Activated naive CD4-positive, alpha-beta T cell treated with anti-CD3 and anti-CD28 coated beads, Interleukin-2, amount 50 U/mL, for 24 hours (primary cell): ENCODE measurements at regions not wholly inside any gene's neighbourhood (a gene's known extent, or its start where the extent isn't known, plus 50 kb on each side); places are given as distances from the start of the nearest gene placed in this dataset.

ENCODE experiments used
- H3K27ac Mint-ChIP-seq: one replicate; pipeline ENCODE4 v1.8.0; 2021; ENCODE audit warnings: mild to moderate bottlenecking, mixed read lengths
- H3K27me3 Mint-ChIP-seq: one replicate; pipeline ENCODE4 v1.8.0; 2021; ENCODE audit warnings: mixed read lengths
- H3K36me3 Mint-ChIP-seq: one replicate; pipeline ENCODE4 v1.8.0; 2021; ENCODE audit warnings: mixed read lengths
- H3K4me1 Mint-ChIP-seq: one replicate; pipeline ENCODE4 v1.8.0; 2021; ENCODE audit warnings: mixed read lengths
- H3K4me3 Mint-ChIP-seq: one replicate; pipeline ENCODE4 v1.8.0; 2021; ENCODE audit warnings: mild to moderate bottlenecking, mixed read lengths
- H3K9me3 Mint-ChIP-seq: one replicate; pipeline ENCODE4 v1.8.0; 2021; ENCODE audit warnings: mixed read lengths

- Mint-ChIP-seq H3K4me1 (no peaks in the 10 kb centered on the region), H3K9me3 (no peaks in the 10 kb centered on the region), H3K36me3 (no peaks in the 10 kb centered on the region), H3K4me3 (no peak overlapping the region), H3K27me3 (peaks cover 5% of the 10 kb centered on the region), H3K27ac (no peak overlapping the region)
Observed at GRCh38 chr12:90172524-90172923, 463.9 kb upstream of the ATP2B1 start.

- H3K4me3 Mint-ChIP-seq, result no peak overlapping the region
- H3K27ac Mint-ChIP-seq, result peak overlapping the region; percentile 48
- H3K4me1 Mint-ChIP-seq, result no peaks in the 10 kb centered on the region
- H3K27me3 Mint-ChIP-seq, result peaks cover 5% of the 10 kb centered on the region
- no peaks in the 10 kb centered on the region for H3K9me3 Mint-ChIP-seq
- no peaks in the 10 kb centered on the region for H3K36me3 Mint-ChIP-seq
Observed at GRCh38 chr12:90170740-90171139, 462.1 kb upstream of the ATP2B1 start.

- Mint-ChIP-seq H3K4me1 (no peaks in the 10 kb centered on the region), H3K36me3 (no peaks in the 10 kb centered on the region), H3K27me3 (no peaks in the 10 kb centered on the region), H3K4me3 (no peak overlapping the region), H3K9me3 (no peaks in the 10 kb centered on the region), H3K27ac (no peak overlapping the region)
Observed at GRCh38 chr12:90167518-90168208, 459.0 kb upstream of the ATP2B1 start.

GRCh38 chr12:90166671-90167070, 458.0 kb upstream of the ATP2B1 start:
- H3K4me3 Mint-ChIP-seq, result no peak overlapping the region

GRCh38 chr12:90166012-90166411, 457.4 kb upstream of the ATP2B1 start:
- H3K27ac Mint-ChIP-seq, result no peak overlapping the region
- H3K4me3 Mint-ChIP-seq, result no peak overlapping the region
- H3K9me3 Mint-ChIP-seq, result no peaks in the 10 kb centered on the region
- no peaks in the 10 kb centered on the region for H3K27me3 Mint-ChIP-seq
- H3K4me1 Mint-ChIP-seq, result no peaks in the 10 kb centered on the region
- H3K36me3 Mint-ChIP-seq, result no peaks in the 10 kb centered on the region

More at GRCh38 chr12:90166671-90167070, 458.0 kb upstream of the ATP2B1 start:
- Mint-ChIP-seq H3K9me3 (no peaks in the 10 kb centered on the region), H3K27ac (no peak overlapping the region), H3K27me3 (no peaks in the 10 kb centered on the region), H3K4me1 (no peaks in the 10 kb centered on the region), H3K36me3 (no peaks in the 10 kb centered on the region)

GRCh38 chr12:90163975-90164374, 455.3 kb upstream of the ATP2B1 start:
- Mint-ChIP-seq H3K9me3 (no peaks in the 10 kb centered on the region), H3K4me3 (no peak overlapping the region), H3K4me1 (no peaks in the 10 kb centered on the region), H3K36me3 (no peaks in the 10 kb centered on the region), H3K27ac (no peak overlapping the region), H3K27me3 (no peaks in the 10 kb centered on the region)

- Mint-ChIP-seq H3K27ac (no peak overlapping the region), H3K4me1 (no peaks in the 10 kb centered on the region), H3K4me3 (no peak overlapping the region), H3K36me3 (no peaks in the 10 kb centered on the region), H3K9me3 (no peaks in the 10 kb centered on the region), H3K27me3 (peaks cover 2% of the 10 kb centered on the region)
Observed at GRCh38 chr12:90153827-90154226, 445.2 kb upstream of the ATP2B1 start.

- peaks cover 2% of the 10 kb centered on the region for H3K27me3 Mint-ChIP-seq
- H3K4me1 Mint-ChIP-seq, result no peaks in the 10 kb centered on the region
Observed at GRCh38 chr12:90152897-90153624, 444.4 kb upstream of the ATP2B1 start.

GRCh38 chr12:90151491-90152015, 442.9 kb upstream of the ATP2B1 start:
- Mint-ChIP-seq H3K4me1 (no peaks in the 10 kb centered on the region), H3K36me3 (no peaks in the 10 kb centered on the region), H3K27ac (no peak overlapping the region), H3K4me3 (no peak overlapping the region), H3K27me3 (peaks cover 4% of the 10 kb centered on the region), H3K9me3 (no peaks in the 10 kb centered on the region)

More at GRCh38 chr12:90152897-90153624, 444.4 kb upstream of the ATP2B1 start:
- Mint-ChIP-seq H3K9me3 (no peaks in the 10 kb centered on the region), H3K4me3 (no peak overlapping the region), H3K27ac (no peak overlapping the region), H3K36me3 (no peaks in the 10 kb centered on the region)

GRCh38 chr12:90149453-90149852, 440.8 kb upstream of the ATP2B1 start:
- H3K27ac Mint-ChIP-seq, result no peak overlapping the region
- no peaks in the 10 kb centered on the region for H3K36me3 Mint-ChIP-seq
- no peaks in the 10 kb centered on the region for H3K4me1 Mint-ChIP-seq
- H3K9me3 Mint-ChIP-seq, result no peaks in the 10 kb centered on the region
- no peak overlapping the region for H3K4me3 Mint-ChIP-seq
- peaks cover 4% of the 10 kb centered on the region for H3K27me3 Mint-ChIP-seq

- Mint-ChIP-seq H3K27me3 (peaks cover 6% of the 10 kb centered on the region), H3K9me3 (no peaks in the 10 kb centered on the region), H3K4me3 (no peak overlapping the region), H3K4me1 (no peaks in the 10 kb centered on the region), H3K36me3 (no peaks in the 10 kb centered on the region), H3K27ac (no peak overlapping the region)
Observed at GRCh38 chr12:90129366-90130030, 420.9 kb upstream of the ATP2B1 start.

GRCh38 chr12:90128526-90128925, 419.9 kb upstream of the ATP2B1 start:
- Mint-ChIP-seq H3K4me1 (no peaks in the 10 kb centered on the region), H3K4me3 (no peak overlapping the region), H3K36me3 (no peaks in the 10 kb centered on the region), H3K27ac (no peak overlapping the region), H3K9me3 (no peaks in the 10 kb centered on the region), H3K27me3 (peaks cover 9% of the 10 kb centered on the region)

- no peak overlapping the region for H3K4me3 Mint-ChIP-seq
- no peak overlapping the region for H3K27ac Mint-ChIP-seq
- no peaks in the 10 kb centered on the region for H3K4me1 Mint-ChIP-seq
- no peaks in the 10 kb centered on the region for H3K36me3 Mint-ChIP-seq
- peaks cover 4% of the 10 kb centered on the region for H3K9me3 Mint-ChIP-seq
- H3K27me3 Mint-ChIP-seq, result peaks cover 11% of the 10 kb centered on the region
Observed at GRCh38 chr12:90126125-90126524, 417.5 kb upstream of the ATP2B1 start.

- peaks cover 1% of the 10 kb centered on the region for H3K36me3 Mint-ChIP-seq
- peaks cover 11% of the 10 kb centered on the region for H3K27me3 Mint-ChIP-seq
- peaks cover 15% of the 10 kb centered on the region for H3K9me3 Mint-ChIP-seq
- no peak overlapping the region for H3K4me3 Mint-ChIP-seq
- no peak overlapping the region for H3K27ac Mint-ChIP-seq
- no peaks in the 10 kb centered on the region for H3K4me1 Mint-ChIP-seq
Observed at GRCh38 chr12:90124914-90125313, 416.3 kb upstream of the ATP2B1 start.

- Mint-ChIP-seq H3K27me3 (peaks cover 11% of the 10 kb centered on the region), H3K36me3 (peaks cover 2% of the 10 kb centered on the region), H3K9me3 (peaks cover 19% of the 10 kb centered on the region), H3K4me1 (no peaks in the 10 kb centered on the region), H3K4me3 (no peak overlapping the region), H3K27ac (no peak overlapping the region)
Observed at GRCh38 chr12:90124289-90124688, 415.7 kb upstream of the ATP2B1 start.

- Mint-ChIP-seq H3K9me3 (peaks cover 21% of the 10 kb centered on the region), H3K36me3 (peaks cover 3% of the 10 kb centered on the region)
Observed at GRCh38 chr12:90122681-90123080, 414.0 kb upstream of the ATP2B1 start.

More at GRCh38 chr12:90122681-90123080, 414.0 kb upstream of the ATP2B1 start:
- no peak overlapping the region for H3K27ac Mint-ChIP-seq
- peaks cover 15% of the 10 kb centered on the region for H3K27me3 Mint-ChIP-seq
- no peak overlapping the region for H3K4me3 Mint-ChIP-seq
- no peaks in the 10 kb centered on the region for H3K4me1 Mint-ChIP-seq
